Mucosa of descending colon (tissue), 3 donors: ENCODE measurements at regions not wholly inside any gene's neighbourhood (a gene's known extent, or its start where the extent isn't known, plus 50 kb on each side); places are given as distances from the start of the nearest gene placed in this dataset.
A peak's percentile ranks its signal among the peaks of the same experiment; 100 is the strongest.

Source experiments
- ATAC-seq: fragments of 200-7000 bp; cut with Tn5 transposase; one replicate; pipeline ENCODE4 v1.9.1; 2020; ENCODE audit warnings: mild to moderate bottlenecking, moderate library complexity
- DNase-seq, 3 donors: peaks; one replicate each; pipeline ENCODE4 v3.0.0-alpha.2; 2020
- H3K36me3 ChIP-seq: fragments of 200-600 bp; one replicate; pipeline ENCODE4 v1.8.0; 2021; ENCODE audit warnings: low read depth, mild to moderate bottlenecking
- H3K4me1 ChIP-seq: fragments of 200-600 bp; one replicate; pipeline ENCODE4 v1.8.0; 2021; ENCODE audit warnings: low read depth, mild to moderate bottlenecking
- H3K4me3 ChIP-seq: fragments of 200-600 bp; one replicate; pipeline ENCODE4 v1.8.0; 2021; ENCODE audit warnings: mild to moderate bottlenecking
- H3K9me3 ChIP-seq: fragments of 200-600 bp; one replicate; pipeline ENCODE4 v1.8.0; 2021; ENCODE audit warnings: mild to moderate bottlenecking
- intact Hi-C, 2 donors: fragments of 100-400 bp; cut with DNase I in 1 of 2; cut with micrococcal nuclease in 1 of 2; formaldehyde crosslinking; loops; one replicate each; pipeline versions ENCODE4 v1.11.0 to v1.11.1; 2022; cut with DNase I, micrococcal nuclease
- TF ChIP-seq, protein P1 (sequence below): fragments of 200-600 bp; IDR thresholded peaks from one replicate; pipeline ENCODE4 v1.8.0; 2022; ENCODE audit warnings: antibody characterized with exemption, mild to moderate bottlenecking
- donor health status: DM: no; HTN: no; CAD: no; lungs with moderate emphysema.
- donor health status: DM: no; HTN: no; CAD: no.
- donor health status: DM: no; HTN: yes; CAD: no.

DNA sequence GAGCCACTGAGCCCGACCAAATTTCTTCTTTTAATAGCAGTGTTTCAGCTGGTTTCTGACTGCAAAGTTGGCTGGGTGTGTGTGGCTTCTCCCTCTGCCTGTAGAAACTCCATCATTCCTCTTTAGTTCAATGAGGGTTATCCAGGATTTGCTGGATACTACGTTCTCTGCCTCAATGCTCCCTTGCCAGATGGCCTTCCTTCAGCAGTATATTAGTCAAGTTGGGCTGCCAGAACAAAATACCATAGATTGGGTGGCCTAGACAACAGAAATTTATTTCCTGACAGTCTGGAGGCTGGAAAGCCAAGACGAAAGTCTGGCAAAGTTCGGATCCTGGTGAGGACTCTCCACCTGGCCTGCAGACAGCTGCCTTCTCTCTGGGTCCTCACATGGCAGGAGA lies 103.7 kb downstream of the NOG start:
- no peaks in the 10 kb centered on the region for H3K4me1 ChIP-seq
- H3K36me3 ChIP-seq, result no peaks in the 10 kb centered on the region
- DNase-seq (no peak), ATAC-seq (no peak)
- TF ChIP-seq, protein P1, sequence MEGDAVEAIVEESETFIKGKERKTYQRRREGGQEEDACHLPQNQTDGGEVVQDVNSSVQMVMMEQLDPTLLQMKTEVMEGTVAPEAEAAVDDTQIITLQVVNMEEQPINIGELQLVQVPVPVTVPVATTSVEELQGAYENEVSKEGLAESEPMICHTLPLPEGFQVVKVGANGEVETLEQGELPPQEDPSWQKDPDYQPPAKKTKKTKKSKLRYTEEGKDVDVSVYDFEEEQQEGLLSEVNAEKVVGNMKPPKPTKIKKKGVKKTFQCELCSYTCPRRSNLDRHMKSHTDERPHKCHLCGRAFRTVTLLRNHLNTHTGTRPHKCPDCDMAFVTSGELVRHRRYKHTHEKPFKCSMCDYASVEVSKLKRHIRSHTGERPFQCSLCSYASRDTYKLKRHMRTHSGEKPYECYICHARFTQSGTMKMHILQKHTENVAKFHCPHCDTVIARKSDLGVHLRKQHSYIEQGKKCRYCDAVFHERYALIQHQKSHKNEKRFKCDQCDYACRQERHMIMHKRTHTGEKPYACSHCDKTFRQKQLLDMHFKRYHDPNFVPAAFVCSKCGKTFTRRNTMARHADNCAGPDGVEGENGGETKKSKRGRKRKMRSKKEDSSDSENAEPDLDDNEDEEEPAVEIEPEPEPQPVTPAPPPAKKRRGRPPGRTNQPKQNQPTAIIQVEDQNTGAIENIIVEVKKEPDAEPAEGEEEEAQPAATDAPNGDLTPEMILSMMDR, result no peak
- intact Hi-C loops, result no loop called here
- no peaks in the 10 kb centered on the region for H3K9me3 ChIP-seq
- no peak overlapping the region for H3K4me3 ChIP-seq

- DNase-seq (peak; percentile 29 to 69 (median 49)), ATAC-seq (peak; percentile 75)
- intact Hi-C loops, result no loop called here
- no peaks in the 10 kb centered on the region for H3K36me3 ChIP-seq
- TF ChIP-seq, protein P1, result no peak
- H3K9me3 ChIP-seq, result no peaks in the 10 kb centered on the region
- no peaks in the 10 kb centered on the region for H3K4me1 ChIP-seq
- no peak overlapping the region for H3K4me3 ChIP-seq
These were observed 105.8 kb downstream of the NOG start for GRCh38 chr17:56699186-56699894.

- TF ChIP-seq, protein P1, result no peak
- DNase-seq, result no peak
- intact Hi-C loops, result no loop called here
- ATAC-seq, result no peak
- Histone ChIP-seq H3K9me3 (no peaks in the 10 kb centered on the region), H3K36me3 (no peaks in the 10 kb centered on the region), H3K4me1 (no peaks in the 10 kb centered on the region), H3K4me3 (no peak overlapping the region)
These were observed 107.5 kb downstream of the NOG start for GRCh38 chr17:56700919-56701420.

DNA sequence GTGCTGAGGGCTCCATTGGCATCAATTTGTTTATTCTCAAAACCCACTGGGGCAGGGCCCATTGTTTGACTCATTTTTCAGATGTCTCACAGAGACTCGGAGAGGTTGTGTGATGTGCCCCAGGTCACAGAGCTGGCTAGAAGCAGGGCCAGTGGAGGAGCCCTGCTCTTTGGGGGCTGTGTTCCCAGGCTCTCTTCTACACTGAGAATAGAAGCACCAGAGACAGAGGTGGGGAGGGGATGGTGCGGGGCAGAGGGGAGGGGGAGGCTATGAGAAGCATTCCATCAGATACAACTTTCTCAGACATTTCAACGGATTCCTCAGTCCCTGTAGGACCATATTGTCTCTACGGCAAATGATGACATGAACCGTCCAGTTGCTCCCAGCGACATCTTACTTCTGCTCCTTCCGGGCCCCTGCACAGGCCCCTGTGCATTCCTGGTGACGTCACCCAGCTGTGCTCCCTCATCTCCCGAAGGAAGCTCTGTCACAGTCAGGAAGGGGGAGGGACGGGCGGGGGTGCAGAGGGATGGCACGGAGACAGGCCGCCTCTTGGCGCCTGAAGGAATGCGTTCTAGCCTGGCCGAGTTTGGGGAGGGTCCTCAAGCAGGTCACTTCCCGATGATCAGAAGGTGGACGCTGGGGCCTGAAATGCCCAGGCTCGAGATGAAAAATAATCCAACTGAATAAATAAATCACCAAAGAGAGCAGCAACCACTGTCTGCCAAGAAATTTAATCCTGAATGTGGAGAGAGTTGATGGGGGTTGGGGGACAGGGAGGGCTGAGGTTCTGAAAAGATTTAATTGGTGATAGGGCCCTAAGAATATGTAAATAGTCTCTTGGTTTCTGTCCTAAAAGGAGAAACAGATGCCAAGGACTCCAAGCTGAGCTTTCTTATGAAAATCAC lies 114.1 kb downstream of the NOG start:
- no peaks in the 10 kb centered on the region for H3K36me3 ChIP-seq
- TF ChIP-seq, protein P1, result no peak
- no peak for DNase-seq

GRCh38 chr17:56708220-56708558 lies 114.7 kb downstream of the NOG start:
- Histone ChIP-seq H3K9me3 (no peaks in the 10 kb centered on the region), H3K4me1 (no peaks in the 10 kb centered on the region), H3K4me3 (no peak overlapping the region), H3K36me3 (no peaks in the 10 kb centered on the region)
- ATAC-seq (no peak), DNase-seq (no peak)
- intact Hi-C loops, result no loop called here
- TF ChIP-seq, protein P1, result no peak

More for the DNA sequence above, 114.1 kb downstream of the NOG start:
- Histone ChIP-seq H3K4me3 (no peak overlapping the region), H3K9me3 (no peaks in the 10 kb centered on the region), H3K4me1 (no peaks in the 10 kb centered on the region)
- intact Hi-C loops, result no loop called here
- ATAC-seq, result no peak
